HepG2 (cell line): ENCODE measurements at regions not wholly inside any gene's neighbourhood (a gene's known extent, or its start where the extent isn't known, plus 50 kb on each side); places are given as distances from the start of the nearest gene placed in this dataset.

ENCODE experiments used
- ATAC-seq: fragments of 200-7000 bp; cut with Tn5 transposase; 3 replicates; pipeline ENCODE4 v1.9.1; 2020; ENCODE audit warnings: mild to moderate bottlenecking, moderate library complexity
- BruUV-seq: library from RNA; stranded (reverse); fragments of 400-500 nt; replicated peaks from 2 replicates; lab custom pipeline; 2021; lab: Mats Ljungman, UMichigan
- CTCF ChIA-PET: fragments of 300-600 bp; formaldehyde crosslinking; extraction: SDS; loops from one replicate; lab custom pipeline; 2021; ENCODE audit warnings: low total read pairs, inconsistent platforms, low intra/inter-chr PET ratio; lab: Yijun Ruan, JAX
- POLR2A ChIA-PET: fragments of 350-600 bp; sonication (Branson Sonifier 250); formaldehyde crosslinking; loops from one replicate; lab custom pipeline; 2020; ENCODE audit warnings: antibody characterized with exemption, inconsistent platforms; lab: Yijun Ruan, JAX
- DNase-seq: peaks from one replicate; pipeline ENCODE4 v3.0.0-alpha.2; 2015; ENCODE audit warnings: low spot score
- FAIRE-seq: peaks from 3 replicates; lab custom pipeline; 2011; peaks lifted over from hg19 to GRCh38; lab: Jason Lieb, UNC
- H2AFZ ChIP-seq: one replicate; pipeline ENCODE4 v1.6.1; 2011; ENCODE audit warnings: low read length, inconsistent platforms
- H3K27ac ChIP-seq: fragments of 300-600 bp; 3 replicates; pipeline ENCODE4 v1.8.0; 2011; ENCODE audit warnings: mixed run types, mild to moderate bottlenecking, mixed read lengths, low read length, inconsistent platforms; ENCODE audit not compliant: insufficient read depth; ENCODE audit errors: extremely low read length
- H3K27me3 ChIP-seq, 2 experiments: fragments of 200-600 bp in 1 of 2; 2 replicates in 1 of 2; 3 replicates in 1 of 2; pipeline versions ENCODE4 v1.6.0 to v1.8.0; 2011; ENCODE audit warnings: low read length in 2 of 2, mild to moderate bottlenecking in 2 of 2, moderate library complexity in 2 of 2, inconsistent platforms in 1 of 2; ENCODE audit not compliant: insufficient read depth in 2 of 2, control insufficient read depth in 1 of 2
- H3K36me3 ChIP-seq, 2 experiments: fragments of 200-600 bp in 1 of 2; replicated peaks in 1 of 2; 2 replicates in 1 of 2; 3 replicates in 1 of 2; pipeline versions ENCODE4 v1.5.1 to v1.8.0; 2011; ENCODE audit warnings: low read length in 2 of 2, inconsistent platforms in 1 of 2; ENCODE audit not compliant: insufficient read depth in 2 of 2, control insufficient read depth in 1 of 2
- H3K4me1 ChIP-seq: 2 replicates; pipeline ENCODE4 v1.5.1; 2012; ENCODE audit warnings: low read length, inconsistent platforms; ENCODE audit not compliant: insufficient read depth
- H3K4me2 ChIP-seq: 2 replicates; pipeline ENCODE4 v1.6.0; 2011; ENCODE audit warnings: low read depth, low read length, inconsistent platforms
- H3K4me3 ChIP-seq, 3 experiments: fragments of 200-600 bp in 1 of 3; sonication (generic), shearing (Covaris generic) in 1 of 3; replicated peaks in 1 of 3; 2 replicates each; pipeline ENCODE4 v1.5.1; 2011 to 2016; ENCODE audit warnings: low read length in 3 of 3, inconsistent platforms in 2 of 3, low read depth in 2 of 3, mild to moderate bottlenecking in 2 of 3, control low read depth in 1 of 3, mixed read lengths in 1 of 3; ENCODE audit not compliant: insufficient read depth in 1 of 3
- H3K79me2 ChIP-seq: one replicate; pipeline ENCODE4 v1.6.1; 2011; ENCODE audit warnings: low read length, inconsistent platforms; ENCODE audit not compliant: insufficient read depth
- H3K9ac ChIP-seq: 2 replicates; pipeline ENCODE4 v1.6.0; 2011; ENCODE audit warnings: mild to moderate bottlenecking, low read depth, low read length, inconsistent platforms; ENCODE audit not compliant: insufficient read depth
- H3K9me3 ChIP-seq: 2 replicates; pipeline ENCODE4 v1.5.1; 2012; ENCODE audit warnings: mild to moderate bottlenecking, low read length
- H4K20me1 ChIP-seq: 2 replicates; pipeline ENCODE4 v1.6.0; 2011; ENCODE audit warnings: inconsistent platforms, mild to moderate bottlenecking, low read length, moderate library complexity; ENCODE audit not compliant: insufficient read depth
- CC2D1A ChIP-seq: sonication (generic); formaldehyde crosslinking; IDR thresholded peaks from 2 replicates; pipeline ENCODE4 v1.8.1; 2023; ENCODE audit warnings: mild to moderate bottlenecking, missing genetic modification reagents
- CEBPG ChIP-seq: IDR thresholded peaks from 2 replicates; pipeline ENCODE4 v1.6.1; 2016
- DPF2 ChIP-seq: sonication (generic); formaldehyde crosslinking; IDR thresholded peaks from 2 replicates; pipeline ENCODE4 v1.4.0; 2020; ENCODE audit warnings: mild to moderate bottlenecking, low read depth, missing genetic modification reagents, borderline replicate concordance
- HDAC1 ChIP-seq: sonication (generic); formaldehyde crosslinking; IDR thresholded peaks from 2 replicates; pipeline ENCODE4 v1.5.1; 2020; ENCODE audit warnings: mild to moderate bottlenecking, missing genetic modification reagents
- MIER3 ChIP-seq: IDR thresholded peaks from 2 replicates; pipeline ENCODE4 v1.6.1; 2016; ENCODE audit warnings: missing compliant biosample characterization, borderline replicate concordance
- MYC ChIP-seq: sonication (generic); formaldehyde crosslinking; IDR thresholded peaks from 2 replicates; pipeline ENCODE4 v1.9.0; 2021; ENCODE audit warnings: missing genetic modification reagents, borderline replicate concordance
- SNAPC2 ChIP-seq: sonication (generic); formaldehyde crosslinking; IDR thresholded peaks from 2 replicates; pipeline ENCODE4 v1.8.1; 2022; ENCODE audit warnings: mild to moderate bottlenecking, missing genetic modification reagents
- ZBTB7B ChIP-seq: sonication (generic); formaldehyde crosslinking; IDR thresholded peaks from 2 replicates; pipeline ENCODE4 v1.4.0; 2020; ENCODE audit warnings: missing genetic modification reagents
- ZNF260 ChIP-seq: sonication (generic); formaldehyde crosslinking; IDR thresholded peaks from 2 replicates; pipeline ENCODE4 v1.4.0; 2020; ENCODE audit warnings: missing genetic modification reagents, low read depth, mild to moderate bottlenecking, borderline replicate concordance
- ZNF570 ChIP-seq: sonication (generic); formaldehyde crosslinking; IDR thresholded peaks from 2 replicates; pipeline ENCODE4 v1.4.0; 2020; ENCODE audit warnings: mild to moderate bottlenecking, missing genetic modification reagents, borderline replicate concordance
- ZNF672 ChIP-seq: sonication (generic); formaldehyde crosslinking; IDR thresholded peaks from 2 replicates; pipeline ENCODE4 v1.8.1; 2022; ENCODE audit warnings: missing genetic modification reagents
- in situ Hi-C: cut with HindIII; loops from 2 replicates; pipeline ENCODE4 v1.10.0; 2017; ENCODE audit warnings: low pct_unique_long_range_greater_than_20kb; ENCODE audit not compliant: extremely low pct_ligation_motif_present
- intact Hi-C: fragments of 100-400 bp; cut with micrococcal nuclease; formaldehyde crosslinking; loops from one replicate; pipeline ENCODE4 v1.10.0; 2022; ENCODE audit not compliant: unreplicated experiment
- TF ChIP-seq, protein P1 (sequence below): sonication (generic); formaldehyde crosslinking; IDR thresholded peaks from 2 replicates; pipeline ENCODE4 v1.4.0; 2020; ENCODE audit warnings: missing genetic modification reagents, borderline replicate concordance
- TF ChIP-seq, protein P2 (sequence below): sonication (generic); formaldehyde crosslinking; IDR thresholded peaks from 2 replicates; pipeline ENCODE4 v1.5.0; 2020; ENCODE audit warnings: missing genetic modification reagents
- TF ChIP-seq, protein P3 (sequence below): sonication (generic); formaldehyde crosslinking; IDR thresholded peaks from 2 replicates; pipeline ENCODE4 v1.5.1; 2020; ENCODE audit warnings: mild to moderate bottlenecking, missing genetic modification reagents
- TF ChIP-seq, protein P4 (sequence below): sonication (generic); formaldehyde crosslinking; conservative IDR thresholded peaks from 2 replicates; pipeline ENCODE4 v1.4.0; 2020; ENCODE audit warnings: missing genetic modification reagents

DNA sequence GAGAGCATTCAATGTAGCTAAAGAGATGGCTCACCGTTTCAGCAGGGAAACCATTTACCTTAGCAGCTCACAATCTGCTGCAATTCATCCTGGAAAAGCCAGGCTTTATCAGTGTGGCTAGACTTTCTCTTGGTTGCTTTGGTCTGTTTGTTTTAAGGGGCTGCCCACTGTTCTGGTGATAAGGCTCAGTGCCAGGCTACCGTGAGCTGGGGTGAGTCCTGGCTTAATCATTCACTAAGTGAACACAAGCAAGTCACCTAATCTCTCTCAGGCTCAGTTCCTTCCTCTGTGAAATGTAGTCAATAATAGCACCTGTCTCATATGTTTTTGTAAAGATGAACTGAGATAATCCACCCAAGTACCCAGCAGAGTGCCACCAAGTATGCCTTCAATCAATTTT is 229.0 kb downstream of the TEX29 start (continued):
- TF ChIP-seq, protein P1, sequence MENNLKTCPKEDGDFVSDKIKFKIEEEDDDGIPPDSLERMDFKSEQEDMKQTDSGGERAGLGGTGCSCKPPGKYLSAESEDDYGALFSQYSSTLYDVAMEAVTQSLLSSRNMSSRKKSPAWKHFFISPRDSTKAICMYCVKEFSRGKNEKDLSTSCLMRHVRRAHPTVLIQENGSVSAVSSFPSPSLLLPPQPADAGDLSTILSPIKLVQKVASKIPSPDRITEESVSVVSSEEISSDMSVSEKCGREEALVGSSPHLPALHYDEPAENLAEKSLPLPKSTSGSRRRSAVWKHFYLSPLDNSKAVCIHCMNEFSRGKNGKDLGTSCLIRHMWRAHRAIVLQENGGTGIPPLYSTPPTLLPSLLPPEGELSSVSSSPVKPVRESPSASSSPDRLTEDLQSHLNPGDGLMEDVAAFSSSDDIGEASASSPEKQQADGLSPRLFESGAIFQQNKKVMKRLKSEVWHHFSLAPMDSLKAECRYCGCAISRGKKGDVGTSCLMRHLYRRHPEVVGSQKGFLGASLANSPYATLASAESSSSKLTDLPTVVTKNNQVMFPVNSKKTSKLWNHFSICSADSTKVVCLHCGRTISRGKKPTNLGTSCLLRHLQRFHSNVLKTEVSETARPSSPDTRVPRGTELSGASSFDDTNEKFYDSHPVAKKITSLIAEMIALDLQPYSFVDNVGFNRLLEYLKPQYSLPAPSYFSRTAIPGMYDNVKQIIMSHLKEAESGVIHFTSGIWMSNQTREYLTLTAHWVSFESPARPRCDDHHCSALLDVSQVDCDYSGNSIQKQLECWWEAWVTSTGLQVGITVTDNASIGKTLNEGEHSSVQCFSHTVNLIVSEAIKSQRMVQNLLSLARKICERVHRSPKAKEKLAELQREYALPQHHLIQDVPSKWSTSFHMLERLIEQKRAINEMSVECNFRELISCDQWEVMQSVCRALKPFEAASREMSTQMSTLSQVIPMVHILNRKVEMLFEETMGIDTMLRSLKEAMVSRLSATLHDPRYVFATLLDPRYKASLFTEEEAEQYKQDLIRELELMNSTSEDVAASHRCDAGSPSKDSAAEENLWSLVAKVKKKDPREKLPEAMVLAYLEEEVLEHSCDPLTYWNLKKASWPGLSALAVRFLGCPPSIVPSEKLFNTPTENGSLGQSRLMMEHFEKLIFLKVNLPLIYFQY = no peak
- TF ChIP-seq HDAC1 (CRISPR knock-in tag) (no peak), ZNF260 (CRISPR knock-in tag) (no peak), DPF2 (no peak)
- TF ChIP-seq, protein P2, sequence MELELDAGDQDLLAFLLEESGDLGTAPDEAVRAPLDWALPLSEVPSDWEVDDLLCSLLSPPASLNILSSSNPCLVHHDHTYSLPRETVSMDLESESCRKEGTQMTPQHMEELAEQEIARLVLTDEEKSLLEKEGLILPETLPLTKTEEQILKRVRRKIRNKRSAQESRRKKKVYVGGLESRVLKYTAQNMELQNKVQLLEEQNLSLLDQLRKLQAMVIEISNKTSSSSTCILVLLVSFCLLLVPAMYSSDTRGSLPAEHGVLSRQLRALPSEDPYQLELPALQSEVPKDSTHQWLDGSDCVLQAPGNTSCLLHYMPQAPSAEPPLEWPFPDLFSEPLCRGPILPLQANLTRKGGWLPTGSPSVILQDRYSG (CRISPR knock-in tag) = no peak

DNA sequence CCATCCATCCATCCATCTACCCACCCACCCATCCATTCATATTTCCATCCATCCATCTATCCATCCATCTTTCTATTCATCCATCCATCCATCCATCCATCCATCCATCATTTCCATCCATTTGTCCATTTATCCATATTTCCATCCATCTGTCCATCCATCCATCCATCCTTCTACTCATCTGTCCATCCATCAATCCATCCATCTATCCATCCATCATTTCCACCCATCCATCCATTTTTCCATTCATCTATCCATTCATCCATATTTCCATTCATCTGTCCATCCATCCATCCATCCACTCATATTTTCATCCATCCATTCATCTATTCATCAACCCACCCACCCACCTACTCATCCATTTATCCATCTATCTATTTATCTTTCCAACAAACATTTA is 229.6 kb downstream of the TEX29 start:
- no peaks in the 10 kb centered on the region for H4K20me1 ChIP-seq
- intact Hi-C loops = no loop called here
- no peak overlapping the region for H3K9ac ChIP-seq
- ATAC-seq (no peak), DNase-seq (no peak), FAIRE-seq (no peak)
- in situ Hi-C loops = no loop called here
- no peaks in the 10 kb centered on the region for H3K4me1 ChIP-seq
- H3K27me3 ChIP-seq = peaks cover 0 to under 1% of the 10 kb centered on the region in 2 experiments; a peak in 1 of 5 replicates
- no peaks in the 10 kb centered on the region for H3K9me3 ChIP-seq
- no peak overlapping the region for H3K27ac ChIP-seq
- H3K79me2 ChIP-seq = no peaks in the 10 kb centered on the region
- POLR2A ChIA-PET = no interaction called here
- H2AFZ ChIP-seq = no peak overlapping the region
- H3K4me2 ChIP-seq = no peak overlapping the region
- no TSS peak for BruUV-seq
- H3K4me3 ChIP-seq = no peak overlapping the region
- H3K36me3 ChIP-seq = no peaks in the 10 kb centered on the region; a peak in 1 of 5 replicates
- CTCF ChIA-PET = no interaction called here
- TF ChIP-seq SNAPC2 = no peak
- no peak for TF ChIP-seq ZNF672 (CRISPR knock-in tag)
- TF ChIP-seq, protein P3, sequence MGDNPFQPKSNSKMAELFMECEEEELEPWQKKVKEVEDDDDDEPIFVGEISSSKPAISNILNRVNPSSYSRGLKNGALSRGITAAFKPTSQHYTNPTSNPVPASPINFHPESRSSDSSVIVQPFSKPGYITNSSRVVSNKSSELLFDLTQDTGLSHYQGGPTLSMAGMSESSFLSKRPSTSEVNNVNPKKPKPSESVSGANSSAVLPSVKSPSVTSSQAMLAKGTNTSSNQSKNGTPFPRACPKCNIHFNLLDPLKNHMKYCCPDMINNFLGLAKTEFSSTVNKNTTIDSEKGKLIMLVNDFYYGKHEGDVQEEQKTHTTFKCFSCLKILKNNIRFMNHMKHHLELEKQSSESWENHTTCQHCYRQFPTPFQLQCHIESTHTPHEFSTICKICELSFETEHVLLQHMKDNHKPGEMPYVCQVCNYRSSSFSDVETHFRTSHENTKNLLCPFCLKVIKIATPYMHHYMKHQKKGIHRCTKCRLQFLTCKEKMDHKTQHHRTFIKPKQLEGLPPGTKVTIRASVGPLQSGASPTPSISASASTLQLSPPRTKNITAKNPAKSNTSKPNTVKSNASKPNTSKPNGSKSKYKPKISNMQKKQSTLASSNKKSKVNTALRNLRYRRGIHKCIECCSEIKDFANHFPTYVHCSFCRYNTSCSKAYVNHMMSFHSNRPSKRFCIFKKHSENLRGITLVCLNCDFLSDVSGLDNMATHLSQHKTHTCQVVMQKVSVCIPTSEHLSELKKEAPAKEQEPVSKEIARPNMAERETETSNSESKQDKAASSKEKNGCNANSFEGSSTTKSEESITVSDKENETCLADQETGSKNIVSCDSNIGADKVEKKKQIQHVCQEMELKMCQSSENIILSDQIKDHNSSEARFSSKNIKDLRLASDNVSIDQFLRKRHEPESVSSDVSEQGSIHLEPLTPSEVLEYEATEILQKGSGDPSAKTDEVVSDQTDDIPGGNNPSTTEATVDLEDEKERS (CRISPR knock-in tag) = no peak
- no peak for TF ChIP-seq CEBPG (CRISPR knock-in tag)
- TF ChIP-seq, protein P4, sequence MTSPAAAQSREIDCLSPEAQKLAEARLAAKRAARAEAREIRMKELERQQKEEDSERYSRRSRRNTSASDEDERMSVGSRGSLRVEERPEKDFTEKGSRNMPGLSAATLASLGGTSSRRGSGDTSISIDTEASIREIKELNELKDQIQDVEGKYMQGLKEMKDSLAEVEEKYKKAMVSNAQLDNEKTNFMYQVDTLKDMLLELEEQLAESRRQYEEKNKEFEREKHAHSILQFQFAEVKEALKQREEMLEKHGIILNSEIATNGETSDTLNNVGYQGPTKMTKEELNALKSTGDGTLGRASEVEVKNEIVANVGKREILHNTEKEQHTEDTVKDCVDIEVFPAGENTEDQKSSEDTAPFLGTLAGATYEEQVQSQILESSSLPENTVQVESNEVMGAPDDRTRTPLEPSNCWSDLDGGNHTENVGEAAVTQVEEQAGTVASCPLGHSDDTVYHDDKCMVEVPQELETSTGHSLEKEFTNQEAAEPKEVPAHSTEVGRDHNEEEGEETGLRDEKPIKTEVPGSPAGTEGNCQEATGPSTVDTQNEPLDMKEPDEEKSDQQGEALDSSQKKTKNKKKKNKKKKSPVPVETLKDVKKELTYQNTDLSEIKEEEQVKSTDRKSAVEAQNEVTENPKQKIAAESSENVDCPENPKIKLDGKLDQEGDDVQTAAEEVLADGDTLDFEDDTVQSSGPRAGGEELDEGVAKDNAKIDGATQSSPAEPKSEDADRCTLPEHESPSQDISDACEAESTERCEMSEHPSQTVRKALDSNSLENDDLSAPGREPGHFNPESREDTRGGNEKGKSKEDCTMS (CRISPR knock-in tag) = no peak
- TF ChIP-seq CC2D1A (CRISPR knock-in tag) = no peak
- TF ChIP-seq ZNF570 (CRISPR knock-in tag) = no peak
- TF ChIP-seq ZBTB7B (CRISPR knock-in tag) = no peak
- no peak for TF ChIP-seq MYC
- TF ChIP-seq MIER3 (CRISPR knock-in tag) = no peak
